MM.1S (cell line): ENCODE measurements at regions not wholly inside any gene's neighbourhood (a gene's known extent, or its start where the extent isn't known, plus 50 kb on each side); places are given as distances from the start of the nearest gene placed in this dataset.

Experiments
- CTCF ChIP-seq: fragments of 300-600 bp; sonication (generic); IDR thresholded peaks from 2 replicates; pipeline ENCODE4 v1.5.1; 2016; ENCODE audit warnings: antibody characterized with exemption, low read length, mixed read lengths
- EZH2 ChIP-seq: fragments of 300-600 bp; sonication (generic); optimal IDR thresholded peaks from 2 replicates; pipeline ENCODE3; 2017; ENCODE audit warnings: low read depth, mild to moderate bottlenecking, antibody characterized with exemption, low read length, mixed read lengths
- EZH2phosphoT487 ChIP-seq: fragments of 300-600 bp; sonication (generic); IDR thresholded peaks from 2 replicates; pipeline ENCODE4 v1.6.1; 2018; ENCODE audit warnings: antibody characterized with exemption, low read length

DNA sequence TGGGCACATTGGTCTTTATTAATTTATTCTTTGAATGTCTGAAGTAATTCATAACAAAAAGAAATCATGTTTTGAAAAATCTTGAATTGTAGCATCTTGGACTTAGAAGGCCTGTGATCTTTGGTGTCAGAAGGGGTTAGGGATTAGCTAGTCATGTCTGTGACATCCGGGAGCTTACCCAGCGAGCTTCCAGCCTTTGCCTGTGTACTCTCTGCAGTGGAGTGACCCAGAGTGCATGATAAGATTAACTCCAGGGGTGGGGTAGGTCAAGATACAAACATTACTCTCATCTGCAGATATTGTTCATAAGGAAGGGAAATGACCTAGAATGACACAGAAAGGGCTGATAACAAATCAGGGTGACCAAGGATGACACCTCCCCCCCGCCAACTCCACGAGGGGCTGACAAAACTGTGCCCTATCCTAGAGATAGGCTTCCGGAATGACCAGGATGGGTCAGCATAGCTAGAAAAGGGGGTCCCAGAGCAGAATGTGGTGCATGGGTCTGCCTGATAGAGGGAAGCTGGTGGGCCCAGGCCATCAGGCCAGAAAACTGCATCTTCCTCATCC lies 56.6 kb upstream of the BLCAP start:
- TF ChIP-seq CTCF: no peak
- no peak for TF ChIP-seq EZH2phosphoT487
- TF ChIP-seq EZH2: no peak
